ENCODE measurements at regions not wholly inside any gene's neighbourhood (a gene's known extent, or its start where the extent isn't known, plus 50 kb on each side); places are given as distances from the start of the nearest gene placed in this dataset.

GRCh38 chr13:27370305-27370872, 54.0 kb upstream of the GTF3A start:
- no peak for TF ChIP-seq POLR2AphosphoS5 (IDR thresholded peaks at IDR 0.05; ENCODE audit: insufficient read depth, low read depth, low read length)
- TF ChIP-seq, protein P1, sequence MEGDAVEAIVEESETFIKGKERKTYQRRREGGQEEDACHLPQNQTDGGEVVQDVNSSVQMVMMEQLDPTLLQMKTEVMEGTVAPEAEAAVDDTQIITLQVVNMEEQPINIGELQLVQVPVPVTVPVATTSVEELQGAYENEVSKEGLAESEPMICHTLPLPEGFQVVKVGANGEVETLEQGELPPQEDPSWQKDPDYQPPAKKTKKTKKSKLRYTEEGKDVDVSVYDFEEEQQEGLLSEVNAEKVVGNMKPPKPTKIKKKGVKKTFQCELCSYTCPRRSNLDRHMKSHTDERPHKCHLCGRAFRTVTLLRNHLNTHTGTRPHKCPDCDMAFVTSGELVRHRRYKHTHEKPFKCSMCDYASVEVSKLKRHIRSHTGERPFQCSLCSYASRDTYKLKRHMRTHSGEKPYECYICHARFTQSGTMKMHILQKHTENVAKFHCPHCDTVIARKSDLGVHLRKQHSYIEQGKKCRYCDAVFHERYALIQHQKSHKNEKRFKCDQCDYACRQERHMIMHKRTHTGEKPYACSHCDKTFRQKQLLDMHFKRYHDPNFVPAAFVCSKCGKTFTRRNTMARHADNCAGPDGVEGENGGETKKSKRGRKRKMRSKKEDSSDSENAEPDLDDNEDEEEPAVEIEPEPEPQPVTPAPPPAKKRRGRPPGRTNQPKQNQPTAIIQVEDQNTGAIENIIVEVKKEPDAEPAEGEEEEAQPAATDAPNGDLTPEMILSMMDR (IDR thresholded peaks at IDR 0.05; ENCODE audit: extremely low read depth in 1 of 2, insufficient read depth in 1 of 2, low read depth in 1 of 2, low read length in 2 of 2) = no peak
- TF ChIP-seq POLR2A (IDR thresholded peaks at IDR 0.05; ENCODE audit: low read depth, low read length) = no peak
- no peak for TF ChIP-seq MAX (IDR thresholded peaks at IDR 0.05; ENCODE audit: insufficient read depth, insufficient read length)

All from endothelial cell of umbilical vein (primary cell).